ENCODE measurements at regions not wholly inside any gene's neighbourhood (a gene's known extent, or its start where the extent isn't known, plus 50 kb on each side); places are given as distances from the start of the nearest gene placed in this dataset.
A peak's percentile ranks its signal among the peaks of the same experiment; 100 is the strongest.

- no peak overlapping the region for H3K27ac ChIP-seq
- WGBS, 10 experiments = 0 to 96% (median 46%) methylated on average over 1 to 3 of the region's 3 CpGs; no CpG with 5 or more reads in 1 of the 10 experiments
- in situ Hi-C loops (cut with MboI; ENCODE audit: low pct_unique_long_range_greater_than_20kb in 2 of 9, low sequenced_read_pairs in 9 of 9, unreplicated experiment in 9 of 9) = no loop called here
- H3K4me3 ChIP-seq = no peak overlapping the region
- H3K4me1 ChIP-seq (replicated peaks in 1 of 2) = no peaks in the 10 kb centered on the region
- ATAC-seq (replicated peaks in 6 of 8) = no peak
These were observed 194.3 kb downstream of the DACT1 start for GRCh38 chr14:58832095-58832521.

- ATAC-seq (replicated peaks in 6 of 8) = no peak
- WGBS, 10 experiments = 90 to 100% (median 99%) methylated on average over 1 to 7 of the region's 33 CpGs; no CpG with 5 or more reads in 4 of the 10 experiments
- Histone ChIP-seq H3K4me1 (replicated peaks in 1 of 2) (no peaks in the 10 kb centered on the region), H3K4me3 (no peak overlapping the region), H3K27ac (no peak overlapping the region)
- in situ Hi-C loops (cut with MboI; ENCODE audit: low pct_unique_long_range_greater_than_20kb in 2 of 9, low sequenced_read_pairs in 9 of 9, unreplicated experiment in 9 of 9) = no loop called here
These were observed 196.0 kb downstream of the DACT1 start for GRCh38 chr14:58833634-58834378.

- ATAC-seq (replicated peaks in 6 of 8) = no peak
- Histone ChIP-seq H3K27ac (no peak overlapping the region), H3K4me3 (no peak overlapping the region), H3K4me1 (replicated peaks in 1 of 2) (peaks cover 0 to 9% of the 10 kb centered on the region in 2 donors)
- in situ Hi-C loops (cut with MboI; ENCODE audit: low pct_unique_long_range_greater_than_20kb in 2 of 9, low sequenced_read_pairs in 9 of 9, unreplicated experiment in 9 of 9) = no loop called here
- WGBS, 10 experiments = 90 to 100% (median 100%) methylated on average over 1 of the region's 1 CpG; no CpG with 5 or more reads in 4 of the 10 experiments
These were observed 198.7 kb downstream of the DACT1 start for GRCh38 chr14:58836303-58836974.

- H3K27ac ChIP-seq = no peak overlapping the region
- peaks cover 0 to 12% of the 10 kb centered on the region in 2 donors for H3K4me1 ChIP-seq (replicated peaks in 1 of 2)
- 0 to 88% (median 72%) methylated on average over 1 to 5 of the region's 5 CpGs for WGBS, 10 experiments
- in situ Hi-C loops (cut with MboI; ENCODE audit: low pct_unique_long_range_greater_than_20kb in 2 of 9, low sequenced_read_pairs in 9 of 9, unreplicated experiment in 9 of 9) = no loop called here
- ATAC-seq (replicated peaks in 6 of 8) = no peak
- no peak overlapping the region for H3K4me3 ChIP-seq
These were observed 201.5 kb downstream of the DACT1 start for GRCh38 chr14:58839233-58839632.

- in situ Hi-C loops (cut with MboI; ENCODE audit: low pct_unique_long_range_greater_than_20kb in 2 of 9, low sequenced_read_pairs in 9 of 9, unreplicated experiment in 9 of 9) = no loop called here
- Histone ChIP-seq H3K4me3 (no peak overlapping the region), H3K27ac (no peak overlapping the region), H3K4me1 (replicated peaks in 1 of 2) (peaks cover 0 to 38% of the 10 kb centered on the region in 2 donors)
- 75 to 100% (median 95%) methylated on average over 1 to 2 of the region's 2 CpGs; no CpG with 5 or more reads in 2 of the 10 experiments for WGBS, 10 experiments
- ATAC-seq (replicated peaks in 6 of 8) = peak in 1 of 8 experiments; percentile 37
These were observed 206.8 kb downstream of the DACT1 start for GRCh38 chr14:58844544-58844943.

GRCh38 chr14:58846682-58847465 lies 209.1 kb downstream of the DACT1 start:
- no peak for ATAC-seq (replicated peaks in 6 of 8)
- 42 to 100% (median 86%) methylated on average over 2 to 5 of the region's 5 CpGs; no CpG with 5 or more reads in 1 of the 10 experiments for WGBS, 10 experiments
- Histone ChIP-seq H3K4me3 (no peak overlapping the region), H3K27ac (no peak overlapping the region), H3K4me1 (replicated peaks in 1 of 2) (peaks cover 0 to 29% of the 10 kb centered on the region in 2 donors)
- in situ Hi-C loops (cut with MboI; ENCODE audit: low pct_unique_long_range_greater_than_20kb in 2 of 9, low sequenced_read_pairs in 9 of 9, unreplicated experiment in 9 of 9) = no loop called here

GRCh38 chr14:58848365-58848764 lies 210.6 kb downstream of the DACT1 start:
- no peak for ATAC-seq (replicated peaks in 6 of 8)
- in situ Hi-C loops (cut with MboI; ENCODE audit: low pct_unique_long_range_greater_than_20kb in 2 of 9, low sequenced_read_pairs in 9 of 9, unreplicated experiment in 9 of 9) = no loop called here
- H3K4me1 ChIP-seq (replicated peaks in 1 of 2) = peaks cover 0 to 29% of the 10 kb centered on the region in 2 donors
- WGBS, 10 experiments = 80 to 100% (median 93%) methylated on average over 5 to 8 of the region's 8 CpGs; no CpG with 5 or more reads in 2 of the 10 experiments
- H3K4me3 ChIP-seq = no peak overlapping the region
- no peak overlapping the region for H3K27ac ChIP-seq

- H3K4me1 ChIP-seq (replicated peaks in 1 of 2) = peaks cover 0 to 22% of the 10 kb centered on the region in 2 donors
- H3K4me3 ChIP-seq = no peak overlapping the region
- in situ Hi-C loops (cut with MboI; ENCODE audit: low pct_unique_long_range_greater_than_20kb in 2 of 9, low sequenced_read_pairs in 9 of 9, unreplicated experiment in 9 of 9) = no loop called here
- 60 to 100% (median 87%) methylated on average over 1 to 4 of the region's 4 CpGs for WGBS, 10 experiments
- no peak for ATAC-seq (replicated peaks in 6 of 8)
- H3K27ac ChIP-seq = no peak overlapping the region
These were observed 211.8 kb downstream of the DACT1 start for GRCh38 chr14:58849601-58850000.

- 6 to 100% (median 89%) methylated on average over 1 of the region's 1 CpG; no CpG with 5 or more reads in 1 of the 10 experiments for WGBS, 10 experiments
- Histone ChIP-seq H3K4me1 (replicated peaks in 1 of 2) (peaks cover 0 to 18% of the 10 kb centered on the region in 2 donors), H3K27ac (no peak overlapping the region), H3K4me3 (no peak overlapping the region)
- in situ Hi-C loops (cut with MboI; ENCODE audit: low pct_unique_long_range_greater_than_20kb in 2 of 9, low sequenced_read_pairs in 9 of 9, unreplicated experiment in 9 of 9) = no loop called here
- ATAC-seq (replicated peaks in 6 of 8) = no peak
These were observed 212.2 kb downstream of the DACT1 start for GRCh38 chr14:58850011-58850410.

GRCh38 chr14:58861586-58861985 lies 223.8 kb downstream of the DACT1 start:
- no peak for ATAC-seq (replicated peaks in 6 of 8)

GRCh38 chr14:58862416-58863160 lies 224.8 kb downstream of the DACT1 start:
- Histone ChIP-seq H3K27ac (no peak overlapping the region), H3K4me1 (replicated peaks in 1 of 2) (peaks cover 0 to 9% of the 10 kb centered on the region in 2 donors), H3K4me3 (no peak overlapping the region)
- in situ Hi-C loops (cut with MboI; ENCODE audit: low pct_unique_long_range_greater_than_20kb in 2 of 9, low sequenced_read_pairs in 9 of 9, unreplicated experiment in 9 of 9) = no loop called here
- ATAC-seq (replicated peaks in 6 of 8) = no peak
- 55 to 100% (median 77%) methylated on average over 2 of the region's 2 CpGs; no CpG with 5 or more reads in 1 of the 10 experiments for WGBS, 10 experiments

More at GRCh38 chr14:58861586-58861985, 223.8 kb downstream of the DACT1 start:
- in situ Hi-C loops (cut with MboI; ENCODE audit: low pct_unique_long_range_greater_than_20kb in 2 of 9, low sequenced_read_pairs in 9 of 9, unreplicated experiment in 9 of 9) = no loop called here
- Histone ChIP-seq H3K4me1 (replicated peaks in 1 of 2) (peaks cover 0 to 9% of the 10 kb centered on the region in 2 donors), H3K4me3 (no peak overlapping the region), H3K27ac (no peak overlapping the region)
- WGBS, 10 experiments = 0 to 100% (median 73%) methylated on average over 1 to 2 of the region's 2 CpGs; no CpG with 5 or more reads in 2 of the 10 experiments

GRCh38 chr14:58863661-58864345 lies 226.0 kb downstream of the DACT1 start:
- H3K4me1 ChIP-seq (replicated peaks in 1 of 2) = peaks cover 0 to 9% of the 10 kb centered on the region in 2 donors
- peak in 2 of 8 experiments; percentile 32 to 36 for ATAC-seq (replicated peaks in 6 of 8)
- no peak overlapping the region for H3K4me3 ChIP-seq
- in situ Hi-C loops (cut with MboI; ENCODE audit: low pct_unique_long_range_greater_than_20kb in 2 of 9, low sequenced_read_pairs in 9 of 9, unreplicated experiment in 9 of 9) = no loop called here
- H3K27ac ChIP-seq = no peak overlapping the region
- WGBS, 10 experiments = 60 to 96% (median 80%) methylated on average over 5 to 10 of the region's 10 CpGs
